MM.1S (cell line): ENCODE measurements at regions not wholly inside any gene's neighbourhood (a gene's known extent, or its start where the extent isn't known, plus 50 kb on each side); places are given as distances from the start of the nearest gene placed in this dataset.

ENCODE experiments used
- DNase-seq: peaks from one replicate; pipeline ENCODE4 v3.0.0-alpha.2; 2015
- H2AFZ ChIP-seq: fragments of 300-600 bp; sonication (generic); 2 replicates; pipeline ENCODE4 v1.6.0; 2016; ENCODE audit warnings: antibody characterized with exemption, low read length
- H3F3A ChIP-seq: fragments of 300-600 bp; sonication (generic); 2 replicates; pipeline ENCODE4 v1.6.1; 2016; ENCODE audit warnings: mild to moderate bottlenecking, antibody characterized with exemption, low read length, moderate library complexity, mixed read lengths; ENCODE audit not compliant: insufficient read depth
- H3K27ac ChIP-seq: fragments of 300-600 bp; sonication (generic); 2 replicates; pipeline ENCODE4 v1.5.1; 2016; ENCODE audit warnings: mild to moderate bottlenecking, low read length
- H3K27me3 ChIP-seq: fragments of 300-600 bp; sonication (generic); replicated peaks from 2 replicates; pipeline ENCODE4 v1.6.0; 2016; ENCODE audit warnings: low read length; ENCODE audit not compliant: insufficient read depth
- H3K36me3 ChIP-seq: fragments of 300-600 bp; sonication (generic); replicated peaks from 2 replicates; pipeline ENCODE4 v1.6.1; 2016; ENCODE audit warnings: mild to moderate bottlenecking, low read length, mixed read lengths; ENCODE audit not compliant: insufficient read depth
- H3K4me1 ChIP-seq: fragments of 300-600 bp; sonication (generic); 2 replicates; pipeline ENCODE4 v1.6.1; 2016; ENCODE audit warnings: low read length, mixed read lengths
- H3K4me2 ChIP-seq: fragments of 300-600 bp; sonication (generic); 2 replicates; pipeline ENCODE4 v1.6.0; 2016; ENCODE audit warnings: low read depth, low read length
- H3K4me3 ChIP-seq: fragments of 300-600 bp; sonication (generic); 2 replicates; pipeline ENCODE4 v1.5.1; 2016; ENCODE audit warnings: low read length, mixed read lengths
- H3K79me2 ChIP-seq: fragments of 300-600 bp; sonication (generic); 2 replicates; pipeline ENCODE4 v1.6.1; 2016; ENCODE audit warnings: mixed run types, low read length, mixed read lengths
- H3K9ac ChIP-seq: fragments of 300-600 bp; sonication (generic); 2 replicates; pipeline ENCODE4 v1.6.1; 2016; ENCODE audit warnings: low read length, mixed read lengths
- H3K9me2 ChIP-seq: fragments of 300-600 bp; sonication (generic); replicated peaks from 2 replicates; pipeline ENCODE4 v1.6.1; 2016; ENCODE audit warnings: mild to moderate bottlenecking, low read length, mixed read lengths; ENCODE audit not compliant: insufficient read depth
- H3K9me3 ChIP-seq: fragments of 300-600 bp; sonication (generic); replicated peaks from 2 replicates; pipeline ENCODE4 v1.6.1; 2016; ENCODE audit warnings: mild to moderate bottlenecking, low read length, mixed read lengths; ENCODE audit not compliant: insufficient read depth
- H4K20me1 ChIP-seq: fragments of 300-600 bp; sonication (generic); 2 replicates; pipeline ENCODE4 v1.6.1; 2016; ENCODE audit warnings: mild to moderate bottlenecking, low read length, moderate library complexity, mixed read lengths; ENCODE audit not compliant: insufficient read depth
- EZH2 ChIP-seq: fragments of 300-600 bp; sonication (generic); optimal IDR thresholded peaks from 2 replicates; pipeline ENCODE3; 2017; ENCODE audit warnings: low read depth, mild to moderate bottlenecking, antibody characterized with exemption, low read length, mixed read lengths
- EZH2phosphoT487 ChIP-seq: fragments of 300-600 bp; sonication (generic); IDR thresholded peaks from 2 replicates; pipeline ENCODE4 v1.6.1; 2018; ENCODE audit warnings: antibody characterized with exemption, low read length
- TF ChIP-seq, protein P1 (sequence below): fragments of 300-600 bp; sonication (generic); IDR thresholded peaks from 2 replicates; pipeline ENCODE4 v1.5.1; 2016; ENCODE audit warnings: antibody characterized with exemption, low read length, mixed read lengths

DNA sequence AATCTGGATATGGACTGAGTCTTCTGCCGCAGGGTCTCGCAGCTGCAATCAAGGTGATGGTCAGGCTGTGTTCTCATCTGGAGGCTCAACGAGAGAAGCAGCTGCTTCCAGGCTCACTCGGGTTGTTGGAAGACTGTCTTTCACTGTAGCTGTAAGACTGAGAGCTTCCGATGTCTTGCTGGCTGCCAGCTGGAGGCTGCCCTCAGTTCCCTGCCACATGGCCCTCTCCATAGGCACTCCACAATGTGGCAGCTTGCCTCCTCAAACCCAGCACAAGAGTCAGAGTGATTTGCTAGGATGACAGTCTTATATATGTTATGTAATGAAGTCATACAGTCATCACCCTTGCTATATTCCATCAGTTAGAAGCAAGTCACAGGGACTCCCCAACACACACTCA lies 290.5 kb upstream of the CDYL start:
- no peak overlapping the region for H3K4me2 ChIP-seq
- no peaks in the 10 kb centered on the region for H3K4me1 ChIP-seq
- no peak overlapping the region for H3K27ac ChIP-seq
- H3K79me2 ChIP-seq: no peaks in the 10 kb centered on the region
- H3K36me3 ChIP-seq: no peaks in the 10 kb centered on the region
- H3K4me3 ChIP-seq: no peak overlapping the region
- H3K27me3 ChIP-seq: no peaks in the 10 kb centered on the region
- H3K9me3 ChIP-seq: no peaks in the 10 kb centered on the region
- no peaks in the 10 kb centered on the region for H3F3A ChIP-seq
- no peak for TF ChIP-seq EZH2
- H3K9me2 ChIP-seq: no peaks in the 10 kb centered on the region
- DNase-seq: no peak
- H4K20me1 ChIP-seq: no peaks in the 10 kb centered on the region
- no peak overlapping the region for H2AFZ ChIP-seq
- no peak overlapping the region for H3K9ac ChIP-seq

DNA sequence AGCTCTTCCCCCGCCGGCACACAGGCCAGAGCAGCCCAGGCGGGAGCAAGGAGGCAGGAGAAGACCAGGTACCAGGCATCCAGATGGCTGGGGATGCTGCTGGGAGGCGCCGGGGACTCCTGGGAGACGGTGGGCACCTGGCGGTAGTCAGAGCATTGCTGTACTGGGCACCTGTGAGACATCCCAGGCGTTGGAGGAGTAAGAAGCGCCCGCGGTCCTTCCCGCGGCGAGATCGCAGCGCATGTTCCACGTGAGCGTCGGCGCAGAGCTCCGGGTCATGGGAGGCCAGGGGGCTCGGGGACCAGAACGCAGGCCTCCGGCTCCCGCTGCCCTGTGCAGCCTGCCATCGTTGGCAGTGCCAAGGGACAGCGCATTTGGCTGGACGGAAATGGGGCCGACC lies 293.7 kb upstream of the CDYL start:
- Histone ChIP-seq H3K9me3 (no peaks in the 10 kb centered on the region), H2AFZ (no peak overlapping the region), H3K9me2 (no peaks in the 10 kb centered on the region), H3K79me2 (no peaks in the 10 kb centered on the region), H4K20me1 (no peaks in the 10 kb centered on the region), H3K4me1 (no peaks in the 10 kb centered on the region), H3K27me3 (no peaks in the 10 kb centered on the region), H3K9ac (no peak overlapping the region), H3K36me3 (no peaks in the 10 kb centered on the region), H3K4me3 (no peak overlapping the region), H3K4me2 (no peak overlapping the region), H3K27ac (no peak overlapping the region), H3F3A (no peaks in the 10 kb centered on the region)
- DNase-seq: no peak
- TF ChIP-seq EZH2: no peak
- TF ChIP-seq, protein P1, sequence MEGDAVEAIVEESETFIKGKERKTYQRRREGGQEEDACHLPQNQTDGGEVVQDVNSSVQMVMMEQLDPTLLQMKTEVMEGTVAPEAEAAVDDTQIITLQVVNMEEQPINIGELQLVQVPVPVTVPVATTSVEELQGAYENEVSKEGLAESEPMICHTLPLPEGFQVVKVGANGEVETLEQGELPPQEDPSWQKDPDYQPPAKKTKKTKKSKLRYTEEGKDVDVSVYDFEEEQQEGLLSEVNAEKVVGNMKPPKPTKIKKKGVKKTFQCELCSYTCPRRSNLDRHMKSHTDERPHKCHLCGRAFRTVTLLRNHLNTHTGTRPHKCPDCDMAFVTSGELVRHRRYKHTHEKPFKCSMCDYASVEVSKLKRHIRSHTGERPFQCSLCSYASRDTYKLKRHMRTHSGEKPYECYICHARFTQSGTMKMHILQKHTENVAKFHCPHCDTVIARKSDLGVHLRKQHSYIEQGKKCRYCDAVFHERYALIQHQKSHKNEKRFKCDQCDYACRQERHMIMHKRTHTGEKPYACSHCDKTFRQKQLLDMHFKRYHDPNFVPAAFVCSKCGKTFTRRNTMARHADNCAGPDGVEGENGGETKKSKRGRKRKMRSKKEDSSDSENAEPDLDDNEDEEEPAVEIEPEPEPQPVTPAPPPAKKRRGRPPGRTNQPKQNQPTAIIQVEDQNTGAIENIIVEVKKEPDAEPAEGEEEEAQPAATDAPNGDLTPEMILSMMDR: no peak
- no peak for TF ChIP-seq EZH2phosphoT487

DNA sequence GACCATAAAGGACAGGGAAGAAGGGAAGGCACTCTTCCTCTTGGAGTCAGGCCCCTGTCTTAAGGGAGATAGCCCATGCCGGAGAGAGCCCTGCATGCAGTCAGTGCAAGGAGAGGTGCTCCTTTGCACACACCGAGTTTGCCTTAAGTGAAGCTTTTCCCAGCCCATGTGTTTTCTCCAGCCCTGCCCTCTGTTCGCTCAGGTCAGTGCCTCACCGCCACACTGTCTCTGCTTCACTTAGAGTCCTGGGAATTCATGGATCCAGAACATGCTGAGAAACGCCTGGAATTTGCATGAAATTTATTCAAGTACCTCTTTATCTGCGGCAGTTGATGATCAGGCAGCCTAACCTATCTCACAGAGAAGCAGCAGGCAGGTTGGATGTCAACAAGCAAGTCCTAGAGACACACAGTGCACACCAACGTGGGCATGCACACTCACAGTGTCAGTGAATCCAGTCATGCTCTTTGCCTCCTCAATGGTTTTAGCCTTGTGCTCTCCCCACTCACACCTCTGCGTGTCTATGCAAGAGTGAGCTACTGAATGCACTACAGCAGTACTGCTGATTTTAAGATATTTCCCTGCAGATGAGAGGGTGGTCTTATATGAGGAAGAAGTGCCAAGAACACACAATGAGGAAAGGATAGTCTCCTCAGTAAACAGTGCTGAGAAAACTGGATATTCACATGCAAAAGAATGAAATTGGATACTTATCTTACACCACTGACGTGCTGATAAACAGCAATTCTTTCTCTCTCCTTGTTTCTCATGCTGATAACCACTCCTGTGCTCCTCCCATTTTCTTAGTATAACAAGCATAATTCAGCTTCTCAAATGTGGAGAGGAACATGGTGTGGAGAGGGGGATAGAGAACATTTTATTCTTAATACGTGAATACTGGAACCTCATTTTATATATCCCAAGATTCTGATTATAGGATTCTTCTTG lies 295.1 kb upstream of the CDYL start:
- Histone ChIP-seq H3K4me1 (no peaks in the 10 kb centered on the region), H3K4me2 (no peak overlapping the region), H3K9ac (no peak overlapping the region), H3K27ac (no peak overlapping the region), H3F3A (no peaks in the 10 kb centered on the region), H3K4me3 (no peak overlapping the region), H3K36me3 (no peaks in the 10 kb centered on the region), H3K79me2 (no peaks in the 10 kb centered on the region), H3K9me3 (no peaks in the 10 kb centered on the region), H2AFZ (no peak overlapping the region), H3K9me2 (no peaks in the 10 kb centered on the region), H4K20me1 (no peaks in the 10 kb centered on the region), H3K27me3 (no peaks in the 10 kb centered on the region)
- DNase-seq: no peak
- TF ChIP-seq, protein P1: no peak
- no peak for TF ChIP-seq EZH2phosphoT487
- TF ChIP-seq EZH2: no peak

DNA sequence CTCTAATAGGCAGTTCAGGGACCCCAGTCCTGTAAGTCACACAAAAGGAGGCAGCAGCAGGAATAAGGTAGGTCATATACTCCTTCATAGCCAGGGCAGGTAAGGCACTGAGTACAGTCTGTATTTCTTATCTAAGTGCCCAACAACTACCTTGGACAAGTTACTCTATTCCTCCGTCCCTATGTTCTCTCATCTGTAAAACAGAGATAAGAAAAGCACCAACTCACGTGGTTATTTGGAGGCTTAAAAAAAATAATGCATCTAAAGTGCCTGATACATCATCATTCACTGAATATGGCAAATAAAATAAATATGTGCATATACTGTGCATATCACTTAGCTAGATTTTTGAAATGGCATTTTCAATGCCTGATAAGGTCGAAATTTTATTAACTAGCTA lies 298.1 kb upstream of the CDYL start:
- H3K4me1 ChIP-seq: no peaks in the 10 kb centered on the region
- H3K9me3 ChIP-seq: no peaks in the 10 kb centered on the region
- H3F3A ChIP-seq: no peaks in the 10 kb centered on the region
- H3K27me3 ChIP-seq: no peaks in the 10 kb centered on the region
- no peaks in the 10 kb centered on the region for H3K36me3 ChIP-seq
- H4K20me1 ChIP-seq: no peaks in the 10 kb centered on the region
- H3K9me2 ChIP-seq: no peaks in the 10 kb centered on the region
- no peak for DNase-seq
- H3K79me2 ChIP-seq: no peaks in the 10 kb centered on the region
- H3K27ac ChIP-seq: no peak overlapping the region
- no peak overlapping the region for H3K9ac ChIP-seq
- H3K4me3 ChIP-seq: no peak overlapping the region
- H3K4me2 ChIP-seq: no peak overlapping the region
- TF ChIP-seq EZH2phosphoT487 (no peak), EZH2 (no peak)
- TF ChIP-seq, protein P1: no peak
- no peak overlapping the region for H2AFZ ChIP-seq
